ENCODE measurements at regions not wholly inside any gene's neighbourhood (a gene's known extent, or its start where the extent isn't known, plus 50 kb on each side); places are given as distances from the start of the nearest gene placed in this dataset.

DNA sequence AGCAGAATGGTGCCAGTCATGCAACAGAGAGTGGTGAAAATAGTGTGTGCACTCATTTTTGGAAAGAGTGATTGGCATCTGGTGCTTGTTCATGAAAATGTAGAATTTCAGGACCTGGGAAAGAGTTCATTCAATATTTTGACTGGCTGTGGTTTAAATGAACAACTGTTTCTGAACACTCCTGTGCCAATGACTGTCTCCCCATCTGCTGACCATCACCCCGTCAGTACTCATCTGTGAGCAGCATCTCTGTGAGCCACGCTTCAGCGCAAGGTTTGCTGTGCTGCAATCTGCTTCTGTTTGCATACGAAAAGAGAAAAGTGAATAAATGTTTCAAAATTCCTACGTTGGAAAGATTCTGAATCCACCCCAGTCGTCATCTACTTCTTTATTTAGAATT is 77.9 kb upstream of the RUNX1 start:
- no peak overlapping the region for H3K4me3 ChIP-seq (ENCODE audit: low read length)
- no peak for DNase-seq (ENCODE audit: low read depth, low spot score)

DNA sequence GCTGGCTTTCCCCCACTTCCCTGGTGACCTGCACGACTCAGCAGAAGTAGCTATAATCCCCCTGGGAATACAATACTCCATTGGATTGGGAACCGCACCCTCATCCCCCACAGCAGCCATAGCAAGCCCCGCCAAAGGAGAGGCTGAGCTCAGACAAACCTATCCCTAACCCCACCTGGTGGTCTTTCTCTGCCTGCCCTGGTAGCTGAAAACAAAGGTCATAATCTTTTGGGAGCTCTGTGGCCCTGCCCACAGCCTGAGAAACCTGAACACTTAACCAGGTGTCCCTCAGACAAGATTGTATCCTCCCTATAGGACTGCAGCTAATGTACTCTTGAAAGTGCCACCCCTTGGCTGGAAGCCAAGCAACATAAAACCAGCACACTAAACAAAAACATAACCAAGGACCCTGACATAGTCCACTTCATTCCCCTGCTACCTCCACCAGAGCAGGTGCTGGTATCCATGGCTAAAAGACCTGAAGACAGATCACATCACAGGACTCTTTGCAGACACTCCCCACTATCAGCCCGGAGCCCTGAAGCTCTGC is 71.6 kb upstream of the RUNX1 start:
- no peak for DNase-seq (ENCODE audit: low read depth, low spot score)
- no peak overlapping the region for H3K4me3 ChIP-seq (ENCODE audit: low read length)

- no peak for DNase-seq (ENCODE audit: low read depth, low spot score)
- no peak overlapping the region for H3K4me3 ChIP-seq (ENCODE audit: low read length)
These were observed 70.5 kb upstream of the RUNX1 start for GRCh38 chr21:35119501-35120047.

DNA sequence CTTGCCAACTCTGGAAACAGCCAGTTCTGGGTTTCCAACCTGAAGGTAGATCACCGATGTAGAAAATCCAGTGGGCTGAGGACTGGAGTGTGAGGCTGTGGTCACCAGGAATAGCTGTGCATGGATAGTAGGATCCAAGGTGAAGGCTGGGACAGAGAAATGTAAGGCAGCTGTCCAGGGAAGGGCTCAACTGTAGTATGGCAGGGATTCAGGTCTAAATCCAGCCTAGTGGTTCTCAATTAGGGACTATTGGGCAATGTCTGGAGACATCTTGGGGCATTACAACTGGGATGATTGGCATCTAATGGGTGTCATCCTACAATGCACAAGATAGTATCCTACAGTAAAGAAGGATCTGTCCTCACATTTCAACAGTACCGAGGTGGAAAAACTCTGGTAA is 67.7 kb upstream of the RUNX1 start:
- no peak overlapping the region for H3K4me3 ChIP-seq (ENCODE audit: low read length)
- no peak for DNase-seq (ENCODE audit: low read depth, low spot score)

- peak; percentile 32 for DNase-seq (ENCODE audit: low read depth, low spot score)
These were observed 64.0 kb upstream of the RUNX1 start for GRCh38 chr21:35113064-35113463.

DNA sequence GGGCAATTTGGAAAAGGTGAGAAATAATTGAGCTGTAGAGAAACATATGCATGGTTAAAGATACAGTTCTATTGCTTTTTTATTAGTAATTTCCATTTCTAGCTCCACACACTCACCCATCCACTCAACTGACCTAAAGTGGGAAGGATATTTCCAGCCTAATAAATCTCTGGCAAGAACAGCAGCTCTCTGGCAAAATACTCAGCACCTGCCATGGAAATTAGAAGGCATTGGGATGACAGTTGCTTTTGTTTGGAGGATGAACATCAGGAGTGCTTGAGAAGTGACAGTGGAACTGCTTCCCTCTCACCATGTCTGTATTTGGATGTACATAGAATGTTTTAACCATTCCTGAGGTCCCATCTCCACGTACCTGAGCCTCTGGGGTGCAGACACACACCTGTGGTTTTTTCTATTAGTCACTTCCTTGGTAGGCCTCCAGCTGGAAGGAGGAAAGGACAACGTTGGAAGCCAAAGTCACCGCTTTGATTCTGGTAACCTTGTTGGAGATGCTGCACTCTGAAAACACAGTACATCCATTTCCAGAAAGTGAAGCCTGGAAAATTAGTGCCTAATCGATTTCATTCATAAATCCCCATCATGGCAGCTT is 62.3 kb upstream of the RUNX1 start:
- no peak overlapping the region for H3K4me3 ChIP-seq (ENCODE audit: low read length)
- no peak for DNase-seq (ENCODE audit: low read depth, low spot score)

More at GRCh38 chr21:35113064-35113463, 64.0 kb upstream of the RUNX1 start:
- no peak overlapping the region for H3K4me3 ChIP-seq (ENCODE audit: low read length)

GRCh38 chr21:35108887-35109286 is 59.8 kb upstream of the RUNX1 start:
- no peak for DNase-seq (ENCODE audit: low read depth, low spot score)
- H3K4me3 ChIP-seq (ENCODE audit: low read length), result no peak overlapping the region

DNA sequence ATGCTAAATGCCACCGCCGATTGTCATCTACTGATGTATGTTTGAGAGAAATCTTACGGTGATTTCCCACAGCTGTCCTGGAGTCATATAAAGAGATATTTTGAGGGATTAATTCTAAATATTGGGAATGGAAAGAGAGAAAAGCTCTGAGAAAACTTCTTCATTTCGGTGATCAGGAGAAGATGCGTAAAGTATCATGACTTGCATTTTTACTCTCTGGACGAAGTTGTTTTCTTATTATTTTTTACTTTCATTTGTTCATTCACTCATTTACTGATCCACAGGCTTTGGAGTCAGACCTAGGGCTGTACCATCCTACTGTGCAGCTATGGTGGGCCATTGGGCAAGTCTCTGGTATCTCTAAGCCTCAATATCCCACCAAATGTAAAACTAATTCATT is 58.4 kb upstream of the RUNX1 start:
- H3K4me3 ChIP-seq (ENCODE audit: low read length), result no peak overlapping the region
- no peak for DNase-seq (ENCODE audit: low read depth, low spot score)

GRCh38 chr21:35106246-35106835 is 57.2 kb upstream of the RUNX1 start:
- no peak for DNase-seq (ENCODE audit: low read depth, low spot score)
- no peak overlapping the region for H3K4me3 ChIP-seq (ENCODE audit: low read length)

- DNase-seq (ENCODE audit: low read depth, low spot score), result peak; percentile 76
- H3K4me3 ChIP-seq (ENCODE audit: low read length), result no peak overlapping the region
These were observed 53.6 kb upstream of the RUNX1 start for GRCh38 chr21:35102488-35103371.

DNA sequence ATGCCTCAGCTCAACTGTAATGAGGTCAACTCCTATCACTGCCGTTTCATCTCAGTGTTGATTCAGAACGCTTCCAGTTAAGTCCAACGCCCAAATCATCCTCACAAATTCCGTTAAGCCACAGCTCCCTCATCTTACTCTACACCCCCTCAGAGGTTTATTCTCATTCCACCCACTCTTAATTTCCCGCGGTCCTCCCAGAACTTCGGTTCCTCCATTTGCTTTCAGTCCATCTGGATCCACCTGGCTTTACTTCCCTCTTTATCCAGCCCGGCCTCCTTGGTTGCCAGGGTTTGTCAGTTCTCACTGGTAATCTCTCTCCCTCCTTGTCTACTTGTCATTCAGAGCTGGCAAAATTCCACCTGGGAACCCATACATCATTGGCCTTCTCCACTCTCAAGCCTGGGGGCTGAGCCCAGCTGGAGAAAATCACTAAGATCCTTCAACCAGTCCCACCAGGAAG is 51.3 kb upstream of the RUNX1 start:
- no peak overlapping the region for H3K4me3 ChIP-seq (ENCODE audit: low read length)
- DNase-seq (ENCODE audit: low read depth, low spot score), result no peak

DNA sequence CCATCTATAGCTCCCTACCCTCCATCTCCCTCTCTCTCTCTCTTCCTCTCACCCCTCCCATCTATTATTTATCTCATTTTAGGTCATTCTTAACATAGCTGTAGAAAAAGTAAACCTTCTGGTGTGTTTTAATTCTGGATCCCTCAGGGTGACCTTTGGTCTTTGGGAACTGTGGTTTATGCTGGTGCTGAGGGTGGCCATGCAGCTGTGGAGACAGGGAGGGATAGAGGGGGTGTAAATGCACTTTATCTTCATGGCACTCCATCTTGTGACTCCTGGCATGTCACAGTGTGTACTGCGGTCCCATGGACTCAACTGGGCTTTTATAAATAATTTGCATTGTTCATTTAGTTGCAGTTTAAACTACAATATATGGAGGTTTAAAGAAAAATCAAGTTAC is 50.2 kb upstream of the RUNX1 start:
- no peak overlapping the region for H3K4me3 ChIP-seq (ENCODE audit: low read length)
- DNase-seq (ENCODE audit: low read depth, low spot score), result no peak
